ENCODE measurements at regions not wholly inside any gene's neighbourhood (a gene's known extent, or its start where the extent isn't known, plus 50 kb on each side); places are given as distances from the start of the nearest gene placed in this dataset.
"Not testable (repeated sequence)": the region's sequence is repeated elsewhere in the genome, so short reads cannot be mapped to it uniquely, and the experiment has no call there.

DNA sequence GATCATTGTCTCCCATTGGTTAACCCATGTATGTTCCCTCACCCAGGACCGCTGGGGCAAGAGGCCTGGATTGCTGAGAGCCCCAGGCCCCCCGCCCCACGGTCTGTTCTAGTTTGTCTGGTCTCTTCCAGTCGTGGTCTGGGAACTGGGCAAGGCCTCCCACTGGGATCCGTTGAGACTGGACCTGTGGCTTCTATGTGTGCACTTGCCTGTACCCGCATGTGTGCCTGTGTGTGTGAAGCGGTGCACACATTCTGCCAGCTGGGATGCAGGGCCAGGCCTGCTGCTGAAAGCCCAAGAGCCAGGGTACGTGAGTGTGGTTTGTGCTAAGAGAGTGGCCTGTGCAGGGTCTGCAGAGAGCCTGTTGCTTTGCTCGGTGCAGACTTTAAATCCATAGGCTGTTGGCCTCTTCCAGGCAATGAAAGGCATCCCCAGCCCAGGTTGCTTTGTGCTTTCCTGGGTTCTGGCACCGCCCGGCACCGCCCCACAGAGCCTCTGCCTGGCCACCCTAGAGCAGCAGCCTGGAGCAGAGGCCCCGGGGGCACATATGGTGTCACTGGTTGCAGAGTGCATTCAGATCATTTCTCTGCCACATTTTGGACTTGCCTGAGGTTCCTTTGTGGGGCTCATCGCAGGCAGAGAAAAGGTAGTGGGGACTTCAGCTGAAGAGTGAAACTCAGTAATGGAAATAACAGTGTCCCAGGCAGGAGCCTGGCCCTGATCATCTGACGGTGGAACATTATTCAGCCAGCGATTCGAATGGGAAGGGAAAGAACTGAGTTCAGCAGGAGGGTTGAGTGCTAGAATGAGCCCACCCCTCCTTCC is 215.5 kb downstream of the GLRX3 start:
- no peak for DNase-seq (ENCODE audit: low read depth)

DNA sequence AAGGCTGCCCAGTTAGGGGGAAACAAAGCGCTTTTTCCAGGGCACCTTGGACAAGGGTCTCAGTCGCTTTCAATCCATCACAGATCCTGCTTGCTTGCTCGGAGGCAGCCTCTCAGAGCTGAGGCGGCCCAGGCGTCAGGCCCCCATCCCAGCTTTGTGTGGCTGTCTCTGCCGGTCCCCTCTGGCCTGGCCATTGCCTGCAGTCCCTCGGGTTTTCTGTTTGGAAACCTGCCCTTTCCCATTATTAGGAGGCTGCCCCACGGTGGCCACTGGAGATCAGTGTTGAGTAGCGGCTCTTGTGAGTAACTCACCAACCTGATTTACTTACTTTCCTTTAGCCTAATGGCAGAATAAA is 216.1 kb downstream of the GLRX3 start:
- no peak for DNase-seq (ENCODE audit: low read depth)

- no peak for DNase-seq (ENCODE audit: low read depth)
These were observed 217.9 kb downstream of the GLRX3 start for GRCh38 chr10:130353928-130354572.

GRCh38 chr10:130354573-130354954 is 218.4 kb downstream of the GLRX3 start:
- DNase-seq (ENCODE audit: low read depth): no peak

DNA sequence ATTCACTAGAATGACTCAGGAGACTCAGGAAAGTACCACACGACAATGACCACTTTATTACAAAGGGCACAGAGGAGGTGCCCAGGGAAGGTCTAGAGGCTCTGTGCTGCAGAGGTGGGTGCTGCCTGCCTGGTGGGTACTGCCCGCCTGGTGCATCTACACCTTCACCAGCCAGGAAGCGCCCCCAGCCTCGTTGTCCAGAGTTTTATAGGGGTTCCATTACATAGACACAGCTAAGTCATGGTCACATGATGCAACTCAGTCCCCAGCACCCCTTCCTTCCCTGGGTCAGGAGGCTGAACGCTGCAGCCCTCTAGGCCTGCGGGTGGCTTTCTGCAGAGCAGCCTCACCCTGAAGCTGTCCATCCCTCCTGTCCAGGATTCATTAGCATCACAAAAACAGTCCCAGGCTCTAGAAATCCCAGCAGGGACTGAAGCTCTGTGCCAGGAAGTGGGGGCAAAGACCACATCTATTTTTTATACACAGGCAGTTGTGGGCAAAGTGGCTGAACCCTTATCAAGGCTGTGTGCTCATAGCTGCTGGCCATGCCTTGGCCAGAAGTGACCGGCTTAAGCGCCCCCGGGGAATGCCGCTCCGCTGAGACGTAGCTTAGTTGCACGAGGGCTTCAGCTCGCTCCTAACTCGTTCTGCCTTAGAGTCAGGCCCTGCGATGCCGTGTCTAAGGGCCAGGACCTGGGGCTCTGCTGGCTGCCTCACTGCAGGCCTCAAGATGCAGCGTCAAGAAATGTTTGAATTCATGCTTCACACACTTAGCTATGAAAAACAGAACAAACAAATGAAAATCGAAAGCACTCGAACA is 219.0 kb downstream of the GLRX3 start:
- no peak for DNase-seq (ENCODE audit: low read depth)

DNA sequence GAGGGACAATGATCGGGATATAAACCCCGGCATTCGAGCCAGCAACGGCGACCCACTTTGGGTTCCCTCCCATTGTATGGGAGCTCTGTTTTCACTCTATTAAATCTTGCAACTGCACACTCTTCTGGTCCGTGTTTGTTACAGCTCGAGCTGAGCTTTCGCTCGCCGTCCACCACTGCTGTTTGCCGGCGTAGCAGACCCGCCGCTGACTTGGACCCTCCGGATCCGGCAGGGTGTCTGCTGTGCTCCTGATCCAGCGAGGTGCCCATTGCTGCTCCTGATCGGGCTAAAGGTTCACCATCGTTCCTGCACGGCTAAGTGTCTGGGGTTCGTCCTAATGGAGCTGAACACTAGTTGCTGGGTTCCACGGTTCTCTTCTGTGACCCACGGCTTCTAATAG is 220.2 kb downstream of the GLRX3 start:
- not testable (repeated sequence) for DNase-seq (ENCODE audit: low read depth)

GRCh38 chr10:130357226-130357625 is 221.0 kb downstream of the GLRX3 start:
- DNase-seq (ENCODE audit: low read depth): no peak

DNA sequence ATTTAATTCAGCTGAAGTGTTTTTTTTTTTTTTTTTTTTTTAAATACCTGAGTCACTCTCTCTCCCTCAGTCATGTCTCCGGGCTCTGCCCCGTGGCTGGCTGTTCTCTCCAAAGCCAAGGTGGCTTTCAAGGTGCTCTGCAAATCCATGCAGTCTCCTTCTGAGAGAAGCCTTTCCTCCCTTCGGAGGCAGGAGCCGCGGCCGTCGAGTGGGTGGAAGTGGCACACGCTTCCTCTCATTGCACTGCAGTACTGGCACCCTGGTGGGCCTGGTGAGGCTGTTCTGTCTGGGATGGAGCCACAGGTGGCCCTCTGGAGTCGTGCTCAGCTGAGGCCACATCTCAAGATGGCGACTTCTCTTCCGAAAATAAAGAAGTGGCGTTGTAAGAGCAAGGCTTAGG is 221.8 kb downstream of the GLRX3 start:
- DNase-seq (ENCODE audit: low read depth): no peak

DNA sequence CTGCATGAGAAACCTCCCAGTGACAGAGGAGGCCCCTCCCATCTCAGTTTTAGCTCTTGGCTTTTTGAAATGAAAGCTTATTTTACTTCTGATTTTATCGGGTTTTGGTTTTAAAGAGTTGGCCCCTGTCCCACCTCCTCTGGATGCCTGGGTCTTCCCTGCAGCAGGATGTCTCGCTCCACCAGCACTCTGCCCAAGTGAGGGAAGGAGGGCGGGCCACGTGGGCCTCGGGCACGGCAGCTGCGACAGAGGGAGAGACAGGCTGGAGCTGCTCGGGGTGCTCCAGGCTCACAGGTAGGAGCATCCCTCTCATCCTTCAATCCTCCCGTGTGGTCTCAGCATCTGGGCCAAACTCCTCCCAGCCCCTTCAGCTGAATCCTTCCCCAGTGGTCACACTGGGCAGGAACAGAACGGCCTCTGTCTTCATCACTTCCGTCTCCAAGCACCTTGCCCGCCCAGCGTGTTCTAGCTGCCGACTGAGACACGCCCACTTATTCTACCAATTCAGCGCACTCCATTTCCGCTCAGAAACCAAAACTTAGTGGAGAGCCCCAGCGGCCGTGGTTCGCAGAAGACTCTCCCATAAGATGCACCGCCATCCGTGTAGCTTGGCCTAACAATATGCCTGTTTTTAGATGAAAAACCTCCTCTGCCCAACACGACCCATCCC is 222.9 kb downstream of the GLRX3 start:
- no peak for DNase-seq (ENCODE audit: low read depth)

GRCh38 chr10:130359711-130360110 is 223.5 kb downstream of the GLRX3 start:
- DNase-seq (ENCODE audit: low read depth): no peak

DNA sequence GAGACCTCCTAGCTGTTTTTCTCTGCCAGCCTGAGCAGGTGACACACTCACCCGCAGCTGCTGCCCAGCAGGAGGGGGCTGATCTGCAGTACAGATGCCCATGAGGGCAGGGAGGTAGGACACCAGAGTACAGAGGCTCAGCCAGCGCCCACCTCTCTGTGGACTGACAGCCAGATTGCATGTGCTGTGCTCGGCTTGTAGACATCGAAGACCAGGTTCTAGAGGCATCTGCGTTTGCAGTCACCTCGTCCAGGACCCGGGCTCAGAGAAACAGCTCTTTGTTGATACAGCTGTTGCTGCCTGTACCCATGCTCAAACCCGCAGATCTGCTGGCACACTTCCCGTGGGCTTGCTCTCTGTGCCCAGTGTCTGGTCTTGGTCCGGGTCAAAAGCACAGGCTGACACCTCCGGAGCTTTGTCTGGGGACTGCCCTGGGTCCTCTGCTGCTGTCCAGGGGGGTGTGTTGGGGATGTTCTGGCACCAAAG is 224.7 kb downstream of the GLRX3 start:
- no peak for DNase-seq (ENCODE audit: low read depth)

DNA sequence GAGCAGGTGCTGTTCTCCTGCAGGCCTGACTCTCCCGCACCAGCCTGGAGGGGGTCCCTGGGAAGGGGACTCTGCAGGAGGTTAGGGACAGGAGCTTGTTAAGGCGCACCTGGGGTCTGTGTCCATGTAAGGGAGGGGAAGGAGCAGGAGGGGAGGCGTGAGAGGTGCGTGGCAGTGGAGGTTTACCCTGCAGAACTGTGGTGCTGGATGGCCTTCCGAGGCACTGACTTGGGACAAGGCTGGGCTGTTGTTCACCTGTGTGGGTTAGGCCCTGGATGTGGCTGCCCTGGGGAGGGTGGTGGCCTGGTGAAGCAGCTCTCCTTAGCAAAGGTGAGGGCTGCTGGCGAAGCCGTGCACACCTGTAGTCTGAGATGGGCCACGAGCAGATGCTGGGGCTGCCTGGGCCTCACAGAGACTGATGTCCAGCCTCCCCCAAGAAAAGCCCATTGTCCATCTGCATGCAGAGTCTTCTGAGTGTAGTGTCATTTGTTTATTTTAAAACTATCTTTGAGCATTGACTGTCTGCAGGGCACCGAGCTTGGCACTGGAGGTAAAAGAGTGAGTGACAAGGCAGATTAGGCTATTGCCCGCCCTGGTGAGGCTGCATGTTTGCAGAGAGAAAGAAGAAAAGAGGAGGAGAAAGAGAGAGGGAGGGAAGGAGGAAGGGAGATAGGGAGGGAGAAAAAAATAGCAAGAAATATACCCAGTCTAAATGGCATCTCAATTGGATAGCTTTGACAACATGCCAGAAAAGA is 225.3 kb downstream of the GLRX3 start:
- DNase-seq (ENCODE audit: low read depth): no peak

DNA sequence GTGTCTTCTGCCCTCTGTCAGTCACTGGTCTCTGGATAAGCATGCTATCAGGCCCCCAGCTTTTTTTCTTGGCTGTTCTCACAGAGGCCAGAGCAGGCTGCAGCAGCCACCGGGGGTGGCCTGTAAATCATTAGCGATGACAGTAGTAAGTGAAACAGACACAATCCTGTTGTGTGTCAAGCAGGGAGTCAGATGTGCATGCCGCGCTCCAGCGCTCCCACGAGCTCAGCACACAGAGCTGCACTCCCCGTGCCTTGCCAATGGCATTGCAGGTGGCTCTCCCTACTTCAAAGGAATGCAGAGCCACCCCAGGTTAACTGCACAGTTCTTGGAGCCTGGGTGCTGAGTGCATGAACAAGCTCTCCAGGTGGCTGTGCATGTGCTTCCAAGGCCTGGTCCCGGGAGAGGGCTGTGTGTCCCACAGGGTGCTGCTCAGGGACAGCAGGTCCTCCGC is 226.1 kb downstream of the GLRX3 start:
- no peak for DNase-seq (ENCODE audit: low read depth)

- DNase-seq (ENCODE audit: low read depth): no peak
These were observed 226.9 kb downstream of the GLRX3 start for GRCh38 chr10:130363051-130363450.

- DNase-seq (ENCODE audit: low read depth): no peak
These were observed 227.8 kb downstream of the GLRX3 start for GRCh38 chr10:130363899-130364445.

- no peak for DNase-seq (ENCODE audit: low read depth)
These were observed 228.6 kb downstream of the GLRX3 start for GRCh38 chr10:130364631-130365411.

DNA sequence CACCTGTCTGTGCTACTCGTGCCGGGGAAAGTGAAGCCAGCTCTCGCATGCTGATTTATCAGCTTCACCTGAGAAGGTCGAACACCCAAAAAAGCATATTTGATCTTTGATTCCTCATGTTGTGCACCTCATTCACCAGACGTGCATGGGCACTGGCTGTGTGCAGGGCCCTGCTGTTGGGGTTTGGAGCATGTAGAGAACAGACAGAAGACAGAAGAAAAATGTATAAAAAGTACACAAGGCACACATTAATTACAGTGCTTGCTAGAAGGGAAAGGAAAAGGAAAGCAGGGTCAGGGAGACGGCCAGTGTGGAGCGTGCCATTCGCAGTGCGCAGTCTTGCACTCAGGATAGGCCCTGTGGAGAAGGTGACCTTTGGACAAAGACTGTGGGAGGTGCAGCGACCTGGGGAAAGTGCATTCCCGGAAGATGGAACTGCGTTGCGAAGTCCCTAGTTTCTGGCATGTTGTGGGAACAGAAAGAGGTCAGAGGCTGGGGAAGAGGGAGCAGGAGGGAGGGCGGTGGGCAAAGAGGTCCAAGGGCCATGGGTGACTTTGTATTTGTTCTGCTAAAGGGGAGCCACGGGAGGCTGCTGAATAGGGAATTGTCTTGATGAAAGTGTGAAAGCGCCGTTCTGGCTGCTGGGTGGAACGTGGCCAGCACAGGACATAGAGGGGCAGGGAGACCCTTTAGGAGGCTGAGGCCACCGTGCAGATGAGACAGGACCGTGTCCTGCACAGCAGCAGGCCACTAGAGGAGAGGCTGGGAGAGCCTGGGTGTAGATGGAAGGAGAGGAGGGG is 232.8 kb downstream of the GLRX3 start:
- no peak for DNase-seq (ENCODE audit: low read depth)

GRCh38 chr10:130369645-130370381 is 233.6 kb downstream of the GLRX3 start:
- DNase-seq (ENCODE audit: low read depth): no peak

DNA sequence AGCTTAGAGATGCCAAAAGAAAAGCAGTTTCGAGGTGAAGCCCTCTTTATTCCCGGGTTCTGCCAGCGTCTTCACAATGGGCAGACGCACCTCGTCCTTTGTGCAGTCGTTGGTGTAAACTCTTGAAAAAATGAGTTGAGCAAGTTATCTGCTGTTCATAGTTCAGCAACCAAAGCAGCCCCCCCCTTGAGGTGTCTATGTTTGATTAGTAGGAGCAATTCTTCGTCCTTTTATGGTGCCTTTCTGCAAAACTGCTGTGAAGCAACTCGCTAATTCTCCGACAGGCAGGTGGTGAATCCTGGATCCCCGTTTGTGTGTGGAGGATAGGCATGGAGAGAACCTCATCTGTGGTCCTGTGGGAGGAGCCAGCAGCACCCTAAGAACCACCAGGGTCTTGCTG is 234.5 kb downstream of the GLRX3 start:
- DNase-seq (ENCODE audit: low read depth): no peak
